Activated T-cell treated with anti-CD3 and anti-CD28 coated beads, Interleukin-2, amount 50 U/mL, for 4 hours (primary cell): ENCODE measurements at regions not wholly inside any gene's neighbourhood (a gene's known extent, or its start where the extent isn't known, plus 50 kb on each side); places are given as distances from the start of the nearest gene placed in this dataset.
"Not testable (repeated sequence)": the region's sequence is repeated elsewhere in the genome, so short reads cannot be mapped to it uniquely, and the experiment has no call there.

ENCODE experiments used
- ATAC-seq, 2 donors: fragments of 200-7000 bp; cut with Tn5 transposase; one replicate each; pipeline ENCODE4 v1.10.0; 2021
- DNase-seq: peaks from one replicate; pipeline ENCODE4 v3.0.0-alpha.2; 2020
- H3K27me3 Mint-ChIP-seq: one replicate; pipeline ENCODE4 v1.8.0; 2021; ENCODE audit warnings: low read depth, mixed read lengths
- H3K36me3 Mint-ChIP-seq: one replicate; pipeline ENCODE4 v1.8.0; 2022; ENCODE audit warnings: mixed read lengths; ENCODE audit not compliant: insufficient read depth
- H3K4me1 Mint-ChIP-seq: one replicate; pipeline ENCODE4 v1.8.0; 2021; ENCODE audit warnings: low read depth, mixed read lengths
- H3K4me3 Mint-ChIP-seq: one replicate; pipeline ENCODE4 v1.8.0; 2021; ENCODE audit warnings: mild to moderate bottlenecking, moderate library complexity, mixed read lengths
- H3K9me3 Mint-ChIP-seq: one replicate; pipeline ENCODE4 v1.8.0; 2021; ENCODE audit warnings: mixed read lengths

DNA sequence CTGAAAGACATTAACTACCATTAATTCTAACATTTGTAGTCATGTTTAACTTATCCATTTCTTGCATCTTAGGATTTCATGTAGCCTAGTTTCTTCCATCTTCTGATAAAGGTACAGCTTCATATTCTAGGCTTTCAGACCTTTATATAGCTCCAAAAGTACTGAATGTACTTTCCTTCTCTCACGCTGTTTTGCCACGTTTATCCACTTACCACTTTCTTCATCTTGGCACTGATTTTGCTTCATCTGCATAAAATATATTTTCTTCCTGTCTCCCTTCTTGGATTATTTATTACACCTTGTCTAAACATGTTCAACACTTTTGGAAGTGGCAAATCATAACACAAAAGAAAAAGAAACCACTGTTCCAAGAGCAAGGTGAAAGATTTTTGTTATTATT is 553.8 kb downstream of the DTWD2 start:
- ATAC-seq (no peak), DNase-seq (no peak)
- no peaks in the 10 kb centered on the region for H3K27me3 Mint-ChIP-seq
- no peak overlapping the region for H3K4me3 Mint-ChIP-seq
- H3K4me1 Mint-ChIP-seq = no peaks in the 10 kb centered on the region
- no peaks in the 10 kb centered on the region for H3K9me3 Mint-ChIP-seq
- H3K36me3 Mint-ChIP-seq = no peaks in the 10 kb centered on the region

DNA sequence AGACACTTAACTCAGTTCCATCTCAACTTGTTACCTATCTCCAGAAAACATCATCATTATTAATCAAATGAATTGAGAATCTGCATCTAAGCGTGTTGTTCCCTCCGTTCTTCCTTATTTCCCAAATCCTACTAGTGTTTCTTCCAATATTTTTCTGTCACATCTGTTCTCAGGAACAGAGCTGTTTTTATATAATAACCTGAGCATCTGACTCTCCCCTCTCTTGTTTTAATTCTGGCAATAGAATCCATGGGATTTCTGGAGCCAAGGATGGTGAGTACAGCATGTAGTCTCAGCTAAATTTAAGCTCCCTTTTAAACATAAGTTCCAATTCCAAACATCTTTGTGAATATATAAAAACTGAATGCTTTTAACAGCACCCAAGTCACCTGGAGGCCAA is 558.3 kb downstream of the DTWD2 start:
- H3K36me3 Mint-ChIP-seq = no peaks in the 10 kb centered on the region
- ATAC-seq = no peak
- H3K4me1 Mint-ChIP-seq = no peaks in the 10 kb centered on the region
- H3K27me3 Mint-ChIP-seq = no peaks in the 10 kb centered on the region
- H3K4me3 Mint-ChIP-seq = no peak overlapping the region
- peaks cover 3% of the 10 kb centered on the region for H3K9me3 Mint-ChIP-seq
- DNase-seq = no peak

DNA sequence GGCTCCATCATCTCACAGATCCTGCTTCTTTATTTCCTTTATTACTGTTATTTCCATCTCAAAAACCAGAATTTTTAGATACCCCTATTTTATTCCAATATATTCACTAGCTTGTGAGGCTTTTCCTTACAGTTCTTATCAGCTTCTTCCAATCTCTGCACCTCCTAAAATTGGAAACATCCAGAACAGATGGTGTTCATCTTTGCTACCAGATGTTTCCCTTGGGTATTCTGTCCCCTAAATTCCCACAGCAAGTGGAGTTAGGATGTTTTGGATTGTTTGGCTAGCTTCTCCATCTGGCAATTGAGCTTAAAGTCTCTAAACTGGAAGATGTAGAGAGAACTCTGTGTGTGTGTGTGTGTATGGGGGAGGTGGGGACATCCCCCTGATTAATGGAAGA is 580.4 kb downstream of the DTWD2 start:
- Mint-ChIP-seq H3K4me3 (no peak overlapping the region), H3K4me1 (no peaks in the 10 kb centered on the region), H3K36me3 (no peaks in the 10 kb centered on the region), H3K9me3 (peaks cover 10% of the 10 kb centered on the region), H3K27me3 (no peaks in the 10 kb centered on the region)
- ATAC-seq (no peak), DNase-seq (no peak)

DNA sequence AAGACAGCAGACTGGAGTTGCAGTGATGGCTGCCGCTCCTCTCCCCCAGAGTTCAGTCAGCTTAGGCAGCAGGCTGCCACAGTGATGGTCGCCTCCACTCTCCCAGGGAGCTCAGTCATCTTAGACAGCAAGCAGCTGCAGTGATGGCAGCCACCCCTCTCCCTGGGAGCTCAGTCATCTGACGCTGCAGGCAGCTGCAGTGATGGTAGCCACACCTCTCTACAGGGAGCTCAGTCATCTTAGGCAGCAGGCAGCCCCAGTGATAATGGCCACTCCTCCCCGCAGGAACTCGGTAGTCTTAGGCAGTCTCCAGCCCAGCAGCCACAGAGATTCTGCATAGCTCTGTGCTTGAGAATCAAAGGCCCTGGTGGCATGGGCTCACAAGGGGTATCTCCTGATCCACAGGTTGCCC is 582.7 kb downstream of the DTWD2 start:
- no peak for ATAC-seq
- H3K4me1 Mint-ChIP-seq = no peaks in the 10 kb centered on the region
- H3K4me3 Mint-ChIP-seq = no peak overlapping the region
- no peaks in the 10 kb centered on the region for H3K36me3 Mint-ChIP-seq
- no peak for DNase-seq
- H3K9me3 Mint-ChIP-seq = peaks cover 10% of the 10 kb centered on the region
- no peaks in the 10 kb centered on the region for H3K27me3 Mint-ChIP-seq

DNA sequence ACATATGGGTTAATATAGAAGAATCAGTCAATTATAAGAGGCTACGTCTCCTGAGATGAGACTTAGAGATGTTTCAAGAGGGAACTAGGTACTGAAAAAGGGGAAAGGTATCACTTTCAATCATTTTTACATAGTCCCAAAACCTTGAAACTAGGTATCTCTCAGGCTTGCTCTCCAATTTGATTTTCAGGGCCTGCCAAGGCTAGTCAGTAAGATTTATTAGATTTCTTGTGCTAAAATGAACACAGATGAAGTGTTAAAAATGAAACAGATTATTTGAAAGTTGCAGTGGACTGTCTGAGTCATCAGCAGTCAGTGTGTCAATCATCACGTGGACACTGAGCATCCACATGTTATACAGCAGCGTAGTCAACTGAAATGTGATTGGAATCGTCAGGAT is 591.1 kb downstream of the DTWD2 start:
- DNase-seq = no peak
- H3K36me3 Mint-ChIP-seq = no peaks in the 10 kb centered on the region
- H3K4me1 Mint-ChIP-seq = no peaks in the 10 kb centered on the region
- no peak for ATAC-seq
- H3K27me3 Mint-ChIP-seq = no peaks in the 10 kb centered on the region
- no peak overlapping the region for H3K4me3 Mint-ChIP-seq
- H3K9me3 Mint-ChIP-seq = no peaks in the 10 kb centered on the region

DNA sequence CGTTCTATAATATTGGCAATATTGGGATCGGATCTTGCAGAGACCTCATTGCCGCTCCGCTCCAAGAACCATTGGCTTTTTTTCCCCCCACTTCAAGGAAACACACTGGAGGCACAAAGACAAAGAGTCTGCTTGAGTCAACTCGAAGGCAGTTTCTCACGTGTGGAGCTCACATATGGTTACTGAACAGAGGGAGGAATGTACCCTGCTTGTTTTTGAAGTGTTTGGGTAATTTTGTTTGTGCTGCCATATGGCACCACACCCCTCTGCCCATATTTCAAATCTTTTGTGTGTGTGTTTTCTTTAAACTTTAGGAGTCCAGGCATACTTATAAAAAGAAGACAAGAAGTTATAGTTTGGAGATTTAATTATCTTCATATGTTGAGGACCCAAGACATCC is 595.9 kb downstream of the DTWD2 start:
- Mint-ChIP-seq H3K4me3 (no peak overlapping the region), H3K36me3 (no peaks in the 10 kb centered on the region), H3K27me3 (no peaks in the 10 kb centered on the region), H3K4me1 (no peaks in the 10 kb centered on the region), H3K9me3 (no peaks in the 10 kb centered on the region)
- ATAC-seq (no peak), DNase-seq (no peak)

DNA sequence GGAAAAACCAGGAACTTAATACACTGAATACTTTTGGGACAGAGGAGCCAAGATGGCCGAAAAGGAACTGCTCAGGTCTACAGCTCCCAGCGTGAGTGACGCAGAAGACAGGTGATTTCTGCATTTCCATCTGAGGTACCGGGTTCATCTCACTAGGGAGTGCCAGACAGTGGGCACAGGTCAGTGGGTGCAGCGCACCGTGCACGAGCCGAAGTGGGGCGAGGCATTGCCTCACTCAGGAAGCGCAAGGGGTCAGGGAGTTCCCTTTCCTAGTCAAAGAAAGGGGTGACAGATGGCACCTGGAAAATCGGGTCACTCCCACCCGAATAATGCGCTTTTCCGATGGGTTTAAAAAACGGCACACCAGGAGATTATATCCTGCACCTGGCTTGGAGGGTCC is 605.4 kb downstream of the DTWD2 start:
- not testable (repeated sequence) for ATAC-seq, H3K4me1 Mint-ChIP-seq, H3K36me3 Mint-ChIP-seq, H3K4me3 Mint-ChIP-seq, DNase-seq, H3K27me3 Mint-ChIP-seq
- peaks cover 15% of the 10 kb centered on the region for H3K9me3 Mint-ChIP-seq

DNA sequence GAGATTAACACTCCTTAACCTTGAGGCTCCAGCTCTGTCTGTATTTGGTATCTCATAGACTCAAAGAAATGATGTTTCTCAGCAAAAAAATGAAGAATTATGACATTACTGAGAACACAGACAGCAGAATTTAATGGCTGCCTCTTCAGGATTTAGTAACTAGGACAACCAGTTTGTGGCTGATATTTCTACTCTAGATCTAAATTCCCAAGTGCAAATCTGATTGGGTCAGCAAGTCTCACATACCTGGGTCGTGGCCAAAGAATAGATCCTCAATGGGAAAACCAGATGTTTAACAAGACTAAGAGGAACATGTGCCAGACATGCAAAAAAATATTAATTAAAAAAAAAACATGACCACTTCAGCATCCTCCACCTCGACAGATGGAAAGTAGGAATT is 608.9 kb downstream of the DTWD2 start:
- Mint-ChIP-seq H3K36me3 (no peaks in the 10 kb centered on the region), H3K9me3 (peaks cover 11% of the 10 kb centered on the region), H3K4me1 (no peaks in the 10 kb centered on the region), H3K27me3 (no peaks in the 10 kb centered on the region), H3K4me3 (no peak overlapping the region)
- no peak for ATAC-seq
- no peak for DNase-seq

DNA sequence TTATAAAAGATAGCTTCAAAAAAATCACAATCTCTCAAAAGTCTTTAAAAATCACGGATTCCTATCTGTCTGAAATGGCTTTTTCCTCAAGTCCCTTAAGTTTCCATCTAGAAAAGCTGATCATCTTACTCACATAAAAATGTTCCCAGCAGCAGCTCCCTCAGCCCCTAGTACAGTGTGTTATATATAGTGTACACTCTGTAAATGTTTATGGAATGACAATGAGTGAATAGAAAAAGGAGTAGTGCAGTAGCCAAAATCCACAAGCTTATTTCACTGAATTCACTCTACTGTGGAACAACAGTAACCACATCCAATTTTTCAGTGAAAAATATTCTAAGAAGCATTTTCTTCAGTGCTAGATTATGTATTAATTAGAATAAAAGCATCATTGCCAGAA is 609.4 kb downstream of the DTWD2 start:
- Mint-ChIP-seq H3K4me3 (no peak overlapping the region), H3K27me3 (no peaks in the 10 kb centered on the region), H3K36me3 (no peaks in the 10 kb centered on the region), H3K9me3 (peaks cover 7% of the 10 kb centered on the region), H3K4me1 (no peaks in the 10 kb centered on the region)
- ATAC-seq = no peak
- DNase-seq = no peak

DNA sequence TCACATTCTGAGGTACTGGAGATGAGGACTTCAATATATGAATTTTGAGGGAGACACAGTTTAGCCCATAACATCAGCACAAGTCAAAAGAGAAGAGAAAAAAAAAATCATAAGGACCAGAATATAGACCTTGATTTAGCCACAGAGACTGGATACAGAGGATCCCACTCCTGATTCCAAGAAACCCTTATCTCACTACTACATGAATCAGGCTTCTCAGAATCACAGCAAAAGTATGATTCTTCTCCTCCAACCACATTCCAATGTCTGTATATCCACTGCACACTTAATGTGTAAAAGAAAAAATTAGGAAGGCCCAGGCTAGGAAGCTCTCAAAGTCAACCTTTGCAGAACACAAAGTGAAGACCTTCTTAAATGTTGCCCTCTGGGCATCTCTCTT is 610.9 kb downstream of the DTWD2 start:
- peaks cover 4% of the 10 kb centered on the region for H3K9me3 Mint-ChIP-seq
- DNase-seq (no peak), ATAC-seq (no peak)
- H3K4me3 Mint-ChIP-seq = no peak overlapping the region
- H3K4me1 Mint-ChIP-seq = no peaks in the 10 kb centered on the region
- no peaks in the 10 kb centered on the region for H3K36me3 Mint-ChIP-seq
- H3K27me3 Mint-ChIP-seq = no peaks in the 10 kb centered on the region

DNA sequence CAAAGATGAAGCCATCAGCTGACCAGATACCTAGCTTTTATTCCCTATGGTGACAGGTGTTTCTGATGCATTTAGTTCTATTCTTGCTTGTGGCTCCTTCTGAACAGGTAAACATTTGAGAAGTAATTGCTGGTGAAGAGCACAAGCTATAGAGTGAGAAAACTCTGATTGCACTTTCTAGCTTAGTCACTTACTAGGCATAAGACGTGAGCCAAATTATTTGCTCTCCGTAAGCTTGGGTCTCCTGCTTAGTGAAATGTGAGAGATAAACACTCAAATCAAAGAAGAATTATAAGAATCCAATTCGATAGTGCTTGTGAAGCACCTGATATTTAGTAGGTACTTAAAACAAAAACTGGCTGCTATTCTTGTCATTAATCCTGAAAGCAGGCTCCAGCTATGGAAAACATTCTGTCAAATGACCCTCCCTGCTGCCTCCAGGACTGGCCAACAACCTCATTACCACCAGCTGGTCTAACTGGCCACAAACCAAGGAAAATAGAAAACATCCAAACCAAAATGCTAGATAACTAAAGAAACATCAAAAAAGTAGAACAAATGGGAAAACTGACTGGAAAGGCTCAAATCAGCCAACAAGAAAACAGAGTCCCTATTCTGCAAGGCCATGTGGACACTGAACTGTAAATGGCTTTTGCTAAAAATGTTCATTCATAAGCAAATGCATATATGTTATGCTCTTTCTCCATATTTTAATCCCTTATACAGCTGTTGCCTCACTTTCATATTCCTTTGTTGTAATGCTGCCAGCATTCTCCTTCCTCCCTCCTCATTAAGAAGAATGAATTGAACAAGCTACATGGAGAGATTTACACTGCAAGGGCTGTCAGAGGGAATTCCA is 616.1 kb downstream of the DTWD2 start:
- DNase-seq (no peak), ATAC-seq (no peak)
- Mint-ChIP-seq H3K4me1 (no peaks in the 10 kb centered on the region), H3K4me3 (no peak overlapping the region), H3K9me3 (no peaks in the 10 kb centered on the region), H3K36me3 (no peaks in the 10 kb centered on the region), H3K27me3 (no peaks in the 10 kb centered on the region)

DNA sequence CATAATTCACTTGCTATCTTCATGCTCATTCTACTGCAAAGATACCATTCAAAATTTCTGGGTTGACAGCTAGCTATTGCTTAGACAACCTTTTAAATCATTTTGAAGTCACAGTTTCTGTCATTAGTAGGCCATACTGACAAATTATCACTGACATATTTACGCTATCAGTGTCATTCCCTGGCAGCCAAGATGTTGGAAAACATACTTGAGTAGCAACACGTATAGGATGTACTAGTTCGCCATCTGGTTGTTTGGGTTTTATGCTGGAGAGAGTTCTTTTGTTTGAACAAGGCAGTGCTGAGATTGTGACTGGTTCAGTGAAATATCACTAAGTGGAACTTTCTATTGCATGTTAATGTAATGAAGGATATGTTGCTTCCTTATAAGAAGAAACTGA is 621.9 kb downstream of the DTWD2 start:
- H3K4me1 Mint-ChIP-seq = no peaks in the 10 kb centered on the region
- H3K27me3 Mint-ChIP-seq = no peaks in the 10 kb centered on the region
- no peaks in the 10 kb centered on the region for H3K36me3 Mint-ChIP-seq
- H3K4me3 Mint-ChIP-seq = no peak overlapping the region
- ATAC-seq (no peak), DNase-seq (no peak)
- no peaks in the 10 kb centered on the region for H3K9me3 Mint-ChIP-seq

DNA sequence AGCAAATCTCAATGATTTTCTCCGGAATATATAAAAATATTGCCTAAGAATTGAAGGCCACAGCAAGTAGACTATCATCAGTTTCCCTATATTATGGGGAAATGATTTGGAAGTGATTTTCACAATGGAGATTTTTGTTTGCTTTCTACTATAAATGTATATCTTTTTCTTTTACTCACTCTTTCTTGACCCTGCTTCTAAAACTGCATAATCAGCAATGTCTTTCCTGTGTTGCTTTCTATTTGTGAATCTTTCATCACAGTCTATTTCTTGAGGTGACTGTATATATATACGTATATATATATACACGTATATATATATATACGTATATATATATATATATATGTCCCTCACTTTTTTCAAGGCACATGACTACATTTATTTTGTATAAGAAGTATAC is 622.6 kb downstream of the DTWD2 start:
- no peaks in the 10 kb centered on the region for H3K36me3 Mint-ChIP-seq
- no peaks in the 10 kb centered on the region for H3K27me3 Mint-ChIP-seq
- H3K9me3 Mint-ChIP-seq = no peaks in the 10 kb centered on the region
- no peak for DNase-seq
- no peaks in the 10 kb centered on the region for H3K4me1 Mint-ChIP-seq
- H3K4me3 Mint-ChIP-seq = no peak overlapping the region
- ATAC-seq = no peak

DNA sequence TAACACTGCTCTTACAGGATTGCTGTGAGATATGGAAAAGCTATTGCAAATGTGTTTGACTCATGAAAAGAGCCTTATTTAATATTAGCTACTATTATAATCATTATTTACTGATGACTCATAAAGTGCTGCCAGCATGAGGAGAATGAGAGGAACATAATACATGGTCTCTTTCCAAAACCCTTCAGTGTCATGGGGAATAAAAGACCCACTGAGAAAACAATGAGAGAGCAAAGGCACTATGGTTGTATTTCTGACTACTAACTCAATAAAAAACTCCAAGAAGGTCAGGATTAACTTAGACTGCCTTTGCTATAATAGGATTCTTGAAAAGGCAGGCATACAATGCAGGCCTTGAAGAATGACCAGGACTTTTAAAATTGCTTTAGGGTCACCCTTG is 633.5 kb downstream of the DTWD2 start:
- no peaks in the 10 kb centered on the region for H3K9me3 Mint-ChIP-seq
- no peaks in the 10 kb centered on the region for H3K36me3 Mint-ChIP-seq
- DNase-seq (no peak), ATAC-seq (no peak)
- H3K4me3 Mint-ChIP-seq = no peak overlapping the region
- no peaks in the 10 kb centered on the region for H3K27me3 Mint-ChIP-seq
- no peaks in the 10 kb centered on the region for H3K4me1 Mint-ChIP-seq

DNA sequence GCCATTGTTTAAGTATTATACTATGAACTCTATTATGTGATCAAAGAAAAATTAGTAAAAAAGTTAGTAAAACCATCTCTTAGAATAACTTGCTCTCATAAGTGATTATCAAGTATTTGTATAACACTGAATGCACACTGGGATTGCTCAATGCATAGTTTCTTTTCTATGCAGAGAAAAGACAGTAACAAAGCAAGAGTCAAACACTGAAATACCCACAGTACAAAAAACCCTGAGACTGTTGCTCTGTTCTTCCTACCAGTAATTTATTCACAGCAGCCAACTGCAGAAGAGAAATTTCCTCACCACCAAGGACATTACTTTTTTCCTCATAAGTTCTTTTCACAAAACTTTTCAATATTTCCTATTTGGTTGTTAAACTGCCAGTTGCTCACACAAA is 634.4 kb downstream of the DTWD2 start:
- no peaks in the 10 kb centered on the region for H3K27me3 Mint-ChIP-seq
- H3K36me3 Mint-ChIP-seq = no peaks in the 10 kb centered on the region
- no peaks in the 10 kb centered on the region for H3K9me3 Mint-ChIP-seq

More for the DNA sequence above, 634.4 kb downstream of the DTWD2 start:
- no peak overlapping the region for H3K4me3 Mint-ChIP-seq
- DNase-seq (no peak), ATAC-seq (no peak)
- no peaks in the 10 kb centered on the region for H3K4me1 Mint-ChIP-seq
